Adrenal gland (tissue), 5 donors: ENCODE measurements at regions not wholly inside any gene's neighbourhood (a gene's known extent, or its start where the extent isn't known, plus 50 kb on each side); places are given as distances from the start of the nearest gene placed in this dataset.

Source experiments
- CTCF ChIP-seq, 6 experiments: fragments of 450-650 bp in 4 of 6; fragments of 200-600 bp in 2 of 6; sonication (generic) in 1 of 6; IDR thresholded peaks; 1 replicate in 5 of 6; 2 replicates in 1 of 6; pipeline versions ENCODE4 v1.5.1 to v1.8.0; 2016 to 2021; ENCODE audit warnings: antibody characterized with exemption in 6 of 6, mild to moderate bottlenecking in 2 of 6, moderate library complexity in 1 of 6
- POLR2A ChIP-seq, 2 donors: fragments of 450-650 bp; IDR thresholded peaks; one replicate each; pipeline ENCODE4 v1.6.1; 2017; ENCODE audit warnings: antibody characterized with exemption in 2 of 2, mild to moderate bottlenecking in 2 of 2, moderate library complexity in 1 of 2
- donor health status: DM: no; HTN: no; CAD: no.

GRCh38 chr1:57572016-57572415, 148.2 kb upstream of the DAB1 start:
- TF ChIP-seq CTCF (IDR thresholded peaks at IDR 0.05) (no peak), POLR2A (IDR thresholded peaks at IDR 0.05) (no peak)
